PC-3 (cell line): ENCODE measurements at regions not wholly inside any gene's neighbourhood (a gene's known extent, or its start where the extent isn't known, plus 50 kb on each side); places are given as distances from the start of the nearest gene placed in this dataset.

Source experiments
- ATAC-seq: fragments of 200-7000 bp; cut with Tn5 transposase; 2 replicates; pipeline ENCODE4 v1.9.1; 2020; ENCODE audit warnings: mild to moderate bottlenecking, moderate library complexity
- BruUV-seq: library from RNA; stranded (reverse); fragments of 400-500 nt; replicated peaks from 2 replicates; lab custom pipeline; 2021; lab: Mats Ljungman, UMichigan
- CTCF ChIA-PET: fragments of 300-600 bp; sonication (Branson Sonifier 250); formaldehyde crosslinking; loops from one replicate; lab custom pipeline; 2022; ENCODE audit warnings: antibody characterized with exemption; lab: Charles Lee
- POLR2A ChIA-PET: fragments of 300-600 bp; sonication (Branson Sonifier 250); formaldehyde crosslinking; loops from one replicate; lab custom pipeline; 2022; ENCODE audit warnings: antibody characterized with exemption; ENCODE audit not compliant: unreplicated experiment; lab: Charles Lee
- DNase-seq: peaks from one replicate; pipeline ENCODE4 v3.0.0-alpha.2; 2015
- H2AFZ ChIP-seq: fragments of 300-600 bp; sonication (generic); 2 replicates; pipeline ENCODE4 v1.6.0; 2016; ENCODE audit warnings: antibody characterized with exemption, low read length
- H3F3A ChIP-seq: fragments of 300-600 bp; sonication (generic); one replicate; pipeline ENCODE4 v1.6.0; 2017; ENCODE audit warnings: antibody characterized with exemption, low read length, control low read depth, mild to moderate bottlenecking; ENCODE audit not compliant: unreplicated experiment
- H3K27ac ChIP-seq: fragments of 300-600 bp; sonication (generic); 2 replicates; pipeline ENCODE4 v1.5.1; 2016; ENCODE audit warnings: mild to moderate bottlenecking, low read length
- H3K27me3 ChIP-seq: fragments of 300-600 bp; sonication (generic); 2 replicates; pipeline ENCODE4 v1.6.1; 2016; ENCODE audit warnings: low read length, mixed read lengths
- H3K36me3 ChIP-seq: fragments of 300-600 bp; sonication (generic); 2 replicates; pipeline ENCODE4 v1.6.1; 2016; ENCODE audit warnings: low read depth, mixed run types, low read length, mixed read lengths
- H3K4me1 ChIP-seq: fragments of 300-600 bp; sonication (generic); 2 replicates; pipeline ENCODE4 v1.5.1; 2016; ENCODE audit warnings: low read length; ENCODE audit not compliant: insufficient read depth
- H3K4me2 ChIP-seq: fragments of 300-600 bp; sonication (generic); 2 replicates; pipeline ENCODE4 v1.6.0; 2016; ENCODE audit warnings: low read length
- H3K4me3 ChIP-seq: fragments of 300-600 bp; sonication (generic); 2 replicates; pipeline ENCODE4 v1.5.1; 2016; ENCODE audit warnings: mild to moderate bottlenecking, low read length, mixed read lengths
- H3K79me2 ChIP-seq: fragments of 300-600 bp; sonication (generic); 2 replicates; pipeline ENCODE4 v1.6.1; 2017; ENCODE audit warnings: low read length, mixed read lengths
- H3K9ac ChIP-seq: fragments of 300-600 bp; sonication (generic); 2 replicates; pipeline ENCODE4 v1.6.0; 2016; ENCODE audit warnings: mild to moderate bottlenecking, low read length
- H3K9me2 ChIP-seq: fragments of 300-600 bp; sonication (generic); replicated peaks from 2 replicates; pipeline ENCODE4 v1.6.1; 2016; ENCODE audit warnings: mixed run types, low read length, mixed read lengths
- H3K9me3 ChIP-seq: fragments of 300-600 bp; sonication (generic); 2 replicates; pipeline ENCODE4 v1.6.1; 2016; ENCODE audit warnings: low read length, mixed read lengths
- H4K20me1 ChIP-seq: fragments of 300-600 bp; sonication (generic); 2 replicates; pipeline ENCODE4 v1.6.1; 2016; ENCODE audit warnings: low read length, mixed read lengths
- EZH2 ChIP-seq: fragments of 300-600 bp; sonication (generic); IDR thresholded peaks from one replicate; pipeline ENCODE4 v1.6.1; 2017; ENCODE audit warnings: antibody characterized with exemption, mild to moderate bottlenecking, low read length; ENCODE audit not compliant: unreplicated experiment
- EZH2phosphoT487 ChIP-seq: fragments of 300-600 bp; sonication (generic); IDR thresholded peaks from 2 replicates; pipeline ENCODE4 v1.6.1; 2018; ENCODE audit warnings: mild to moderate bottlenecking, antibody characterized with exemption, low read length, borderline replicate concordance
- intact Hi-C: fragments of 100-400 bp; cut with micrococcal nuclease; formaldehyde crosslinking; loops from 2 replicates; pipeline ENCODE4 v1.9.0; 2023
- TF ChIP-seq, protein P1 (sequence below): fragments of 300-600 bp; sonication (generic); conservative IDR thresholded peaks from 2 replicates; pipeline ENCODE4 v1.5.1; 2017; ENCODE audit warnings: antibody characterized with exemption, low read depth, mild to moderate bottlenecking, low read length

DNA sequence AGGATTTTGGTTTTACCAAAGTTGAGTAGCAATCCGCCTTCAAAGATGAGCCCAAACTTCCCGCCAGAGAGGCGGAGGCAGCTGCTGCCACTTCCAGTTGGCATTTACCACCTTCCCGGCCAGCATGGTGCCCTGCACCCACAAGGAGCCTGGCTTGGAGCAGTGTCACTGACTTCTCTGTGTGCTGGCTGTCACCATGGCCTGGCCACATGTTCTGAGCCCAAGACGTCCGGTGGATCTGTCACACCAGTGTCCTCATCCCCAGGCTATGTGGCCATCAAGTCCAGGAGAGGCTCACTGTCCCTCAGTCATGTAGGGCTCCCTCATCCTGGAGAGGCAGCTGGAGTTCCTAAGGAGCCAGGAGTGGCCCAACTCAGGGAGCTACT is 100.6 kb downstream of the ACKR3 start:
- Histone ChIP-seq H2AFZ (no peak overlapping the region), H3K9me2 (no peaks in the 10 kb centered on the region), H3K36me3 (no peaks in the 10 kb centered on the region), H3F3A (no peaks in the 10 kb centered on the region), H3K27me3 (no peaks in the 10 kb centered on the region), H3K27ac (no peak overlapping the region), H3K4me3 (no peak overlapping the region), H3K9me3 (no peaks in the 10 kb centered on the region), H4K20me1 (no peaks in the 10 kb centered on the region), H3K4me1 (no peaks in the 10 kb centered on the region), H3K4me2 (no peak overlapping the region), H3K79me2 (no peaks in the 10 kb centered on the region), H3K9ac (no peak overlapping the region)
- ChIA-PET POLR2A (no interaction called here), CTCF (no interaction called here)
- no peak for DNase-seq
- no TSS peak for BruUV-seq
- intact Hi-C loops, result no loop called here
- TF ChIP-seq, protein P1, sequence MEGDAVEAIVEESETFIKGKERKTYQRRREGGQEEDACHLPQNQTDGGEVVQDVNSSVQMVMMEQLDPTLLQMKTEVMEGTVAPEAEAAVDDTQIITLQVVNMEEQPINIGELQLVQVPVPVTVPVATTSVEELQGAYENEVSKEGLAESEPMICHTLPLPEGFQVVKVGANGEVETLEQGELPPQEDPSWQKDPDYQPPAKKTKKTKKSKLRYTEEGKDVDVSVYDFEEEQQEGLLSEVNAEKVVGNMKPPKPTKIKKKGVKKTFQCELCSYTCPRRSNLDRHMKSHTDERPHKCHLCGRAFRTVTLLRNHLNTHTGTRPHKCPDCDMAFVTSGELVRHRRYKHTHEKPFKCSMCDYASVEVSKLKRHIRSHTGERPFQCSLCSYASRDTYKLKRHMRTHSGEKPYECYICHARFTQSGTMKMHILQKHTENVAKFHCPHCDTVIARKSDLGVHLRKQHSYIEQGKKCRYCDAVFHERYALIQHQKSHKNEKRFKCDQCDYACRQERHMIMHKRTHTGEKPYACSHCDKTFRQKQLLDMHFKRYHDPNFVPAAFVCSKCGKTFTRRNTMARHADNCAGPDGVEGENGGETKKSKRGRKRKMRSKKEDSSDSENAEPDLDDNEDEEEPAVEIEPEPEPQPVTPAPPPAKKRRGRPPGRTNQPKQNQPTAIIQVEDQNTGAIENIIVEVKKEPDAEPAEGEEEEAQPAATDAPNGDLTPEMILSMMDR, result no peak
- TF ChIP-seq EZH2, result no peak
- TF ChIP-seq EZH2phosphoT487, result no peak
- no peak for ATAC-seq

- Histone ChIP-seq H3K4me1 (no peaks in the 10 kb centered on the region), H4K20me1 (no peaks in the 10 kb centered on the region), H3K27me3 (no peaks in the 10 kb centered on the region), H3K36me3 (no peaks in the 10 kb centered on the region), H3K4me3 (no peak overlapping the region), H2AFZ (no peak overlapping the region), H3K9me3 (no peaks in the 10 kb centered on the region), H3F3A (no peaks in the 10 kb centered on the region), H3K4me2 (no peak overlapping the region), H3K9me2 (no peaks in the 10 kb centered on the region), H3K79me2 (no peaks in the 10 kb centered on the region), H3K27ac (no peak overlapping the region), H3K9ac (no peak overlapping the region)
- DNase-seq, result no peak
- POLR2A ChIA-PET, result no interaction called here
- intact Hi-C loops, result no loop called here
- no peak for ATAC-seq
- no peak for TF ChIP-seq EZH2
- TF ChIP-seq, protein P1, result no peak
- CTCF ChIA-PET, result no interaction called here
- no TSS peak for BruUV-seq
Measured at GRCh38 chr2:236671896-236672562, 102.4 kb downstream of the ACKR3 start.

GRCh38 chr2:236672606-236673005 is 103.0 kb downstream of the ACKR3 start:
- ATAC-seq (no peak), DNase-seq (no peak)
- Histone ChIP-seq H3K9me3 (no peaks in the 10 kb centered on the region), H3K4me1 (no peaks in the 10 kb centered on the region), H3F3A (no peaks in the 10 kb centered on the region), H2AFZ (no peak overlapping the region), H3K79me2 (no peaks in the 10 kb centered on the region), H3K4me2 (no peak overlapping the region), H3K27me3 (no peaks in the 10 kb centered on the region), H3K27ac (no peak overlapping the region), H3K9me2 (no peaks in the 10 kb centered on the region), H3K4me3 (no peak overlapping the region), H3K9ac (no peak overlapping the region), H3K36me3 (no peaks in the 10 kb centered on the region), H4K20me1 (no peaks in the 10 kb centered on the region)
- BruUV-seq, result no TSS peak
- ChIA-PET CTCF (no interaction called here), POLR2A (no interaction called here)
- TF ChIP-seq, protein P1, result no peak
- TF ChIP-seq EZH2phosphoT487 (no peak), EZH2 (no peak)
- intact Hi-C loops, result no loop called here
